ENCODE measurements at regions not wholly inside any gene's neighbourhood (a gene's known extent, or its start where the extent isn't known, plus 50 kb on each side); places are given as distances from the start of the nearest gene placed in this dataset.
A peak's percentile ranks its signal among the peaks of the same experiment; 100 is the strongest.

- Histone ChIP-seq H3K27me3 (ENCODE audit: control insufficient read depth in 4 of 4, insufficient read depth in 4 of 4, low read length in 3 of 4) (no peaks in the 10 kb centered on the region), H3K27ac (ENCODE audit: low read depth in 1 of 2, low read length in 2 of 2) (no peak overlapping the region), H3K4me3 (ENCODE audit: low read depth in 1 of 3, low read length in 3 of 3) (no peak overlapping the region), H3K4me1 (ENCODE audit: control insufficient read depth in 4 of 4, insufficient read depth in 4 of 4, low read length in 3 of 4) (peaks cover 0 to 11% (median 5%) of the 10 kb centered on the region in 4 donors), H3K9me3 (ENCODE audit: control insufficient read depth in 4 of 4, low read length in 3 of 4) (no peaks in the 10 kb centered on the region), H3K36me3 (ENCODE audit: control insufficient read depth in 4 of 4, insufficient read depth in 3 of 4, low read depth in 1 of 4, low read length in 3 of 4) (no peaks in the 10 kb centered on the region), H3K9ac (ENCODE audit: low read depth in 1 of 2, low read length in 2 of 2) (no peak overlapping the region)
- no peak for DNase-seq (ENCODE audit: low spot score)
- TF ChIP-seq FOXA1 (IDR thresholded peaks at IDR 0.05): no peak
Measured at GRCh38 chr5:33146881-33147280, 293.9 kb upstream of the TARS1 start.

- Histone ChIP-seq H3K9me3 (ENCODE audit: control insufficient read depth in 4 of 4, low read length in 3 of 4) (no peaks in the 10 kb centered on the region), H3K27ac (ENCODE audit: low read depth in 1 of 2, low read length in 2 of 2) (peak overlapping the region; percentile 32 to 35), H3K4me1 (ENCODE audit: control insufficient read depth in 4 of 4, insufficient read depth in 4 of 4, low read length in 3 of 4) (peaks cover 0 to 11% (median 5%) of the 10 kb centered on the region in 4 donors), H3K27me3 (ENCODE audit: control insufficient read depth in 4 of 4, insufficient read depth in 4 of 4, low read length in 3 of 4) (no peaks in the 10 kb centered on the region), H3K9ac (ENCODE audit: low read depth in 1 of 2, low read length in 2 of 2) (no peak overlapping the region), H3K4me3 (ENCODE audit: low read depth in 1 of 3, low read length in 3 of 3) (no peak overlapping the region), H3K36me3 (ENCODE audit: control insufficient read depth in 4 of 4, insufficient read depth in 3 of 4, low read depth in 1 of 4, low read length in 3 of 4) (no peaks in the 10 kb centered on the region)
- DNase-seq (ENCODE audit: low spot score): no peak
- TF ChIP-seq YY1 (IDR thresholded peaks at IDR 0.05) (no peak), RAD21 (IDR thresholded peaks at IDR 0.05) (peak; percentile 19 to 26), GABPA (IDR thresholded peaks at IDR 0.05 in 1 of 2, conservative IDR thresholded peaks at IDR 0.05 in 1 of 2) (peak; percentile 34 to 53), SP1 (IDR thresholded peaks at IDR 0.05) (peak; percentile 81), HNF4G (IDR thresholded peaks at IDR 0.05) (no peak), ZBTB33 (IDR thresholded peaks at IDR 0.05) (no peak), NR2F2 (IDR thresholded peaks at IDR 0.05) (peak; percentile 74), RXRA (IDR thresholded peaks at IDR 0.05) (peak; percentile 44 to 61), REST (IDR thresholded peaks at IDR 0.05) (no peak), HNF4A (conservative IDR thresholded peaks at IDR 0.05) (peak; percentile 48 to 59), MAX (IDR thresholded peaks at IDR 0.05) (no peak)
- WGBS: 32% methylated on average over 3 of the region's 3 CpGs
Measured at GRCh38 chr5:33148076-33148513, 292.7 kb upstream of the TARS1 start.

- WGBS: 56% methylated on average over 1 of the region's 1 CpG
- Histone ChIP-seq H3K4me3 (ENCODE audit: low read depth in 1 of 3, low read length in 3 of 3) (no peak overlapping the region), H3K27me3 (ENCODE audit: control insufficient read depth in 4 of 4, insufficient read depth in 4 of 4, low read length in 3 of 4) (no peaks in the 10 kb centered on the region), H3K36me3 (ENCODE audit: control insufficient read depth in 4 of 4, insufficient read depth in 3 of 4, low read depth in 1 of 4, low read length in 3 of 4) (no peaks in the 10 kb centered on the region), H3K4me1 (ENCODE audit: control insufficient read depth in 4 of 4, insufficient read depth in 4 of 4, low read length in 3 of 4) (peaks cover 0 to 3% (median 1%) of the 10 kb centered on the region in 4 donors), H3K9ac (ENCODE audit: low read depth in 1 of 2, low read length in 2 of 2) (no peak overlapping the region), H3K27ac (ENCODE audit: low read depth in 1 of 2, low read length in 2 of 2) (no peak overlapping the region), H3K9me3 (ENCODE audit: control insufficient read depth in 4 of 4, low read length in 3 of 4) (no peaks in the 10 kb centered on the region)
- no peak for TF ChIP-seq ZBTB33 (IDR thresholded peaks at IDR 0.05)
- no peak for TF ChIP-seq JUND (IDR thresholded peaks at IDR 0.05)
- TF ChIP-seq MAX (IDR thresholded peaks at IDR 0.05): no peak
- TF ChIP-seq HNF4G (IDR thresholded peaks at IDR 0.05): no peak
- no peak for TF ChIP-seq YY1 (IDR thresholded peaks at IDR 0.05)
- TF ChIP-seq CTCF (IDR thresholded peaks at IDR 0.05; ENCODE audit: low read depth, low read length, missing input control): no peak
- TF ChIP-seq GABPA (IDR thresholded peaks at IDR 0.05 in 1 of 2, conservative IDR thresholded peaks at IDR 0.05 in 1 of 2): no peak
- TF ChIP-seq SP1 (IDR thresholded peaks at IDR 0.05): no peak
- TF ChIP-seq EGR1 (IDR thresholded peaks at IDR 0.05; ENCODE audit: low read depth in 2 of 2): no peak
- TF ChIP-seq RXRA (IDR thresholded peaks at IDR 0.05): no peak
- no peak for DNase-seq (ENCODE audit: low spot score)
Measured at GRCh38 chr5:33153372-33153771, 287.4 kb upstream of the TARS1 start.
